Naive thymus-derived CD8-positive, alpha-beta T cell (primary cell): ENCODE measurements at regions not wholly inside any gene's neighbourhood (a gene's known extent, or its start where the extent isn't known, plus 50 kb on each side); places are given as distances from the start of the nearest gene placed in this dataset.

ENCODE experiments used
- ATAC-seq, 2 donors: fragments of 150-1000 bp; cut with Tn5 transposase in 1 of 2; sonication (Bioruptor Pico), chemical (Tn5 transposase) in 1 of 2; 1 replicate in 1 of 2; 2 replicates in 1 of 2; pipeline ENCODE4 v1.10.0; 2021; ENCODE audit warnings: mild to moderate bottlenecking in 2 of 2, moderate library complexity in 2 of 2
- POLR2A ChIA-PET: fragments of 350-600 bp; sonication (Branson Sonifier 250); formaldehyde crosslinking; loops from one replicate; lab custom pipeline; 2021; ENCODE audit warnings: antibody characterized with exemption; lab: Charles Lee
- DNase-seq, 10 donors: peaks; one replicate each; pipeline versions ENCODE4 v3.0.0 to v3.0.0-alpha.2; 2020 to 2022
- H3K27ac Mint-ChIP-seq, 10 donors: one replicate each; pipeline ENCODE4 v1.8.0; 2020 to 2022; ENCODE audit warnings: mild to moderate bottlenecking in 10 of 10, mixed read lengths in 10 of 10, moderate library complexity in 4 of 10, inconsistent platforms in 1 of 10
- H3K27me3 Mint-ChIP-seq, 5 donors: one replicate each; pipeline ENCODE4 v1.8.0; 2021 to 2022; ENCODE audit warnings: mixed read lengths in 5 of 5
- H3K36me3 Mint-ChIP-seq, 3 donors: one replicate each; pipeline ENCODE4 v1.8.0; 2020 to 2022; ENCODE audit warnings: mixed read lengths in 3 of 3, mild to moderate bottlenecking in 2 of 3, inconsistent platforms in 1 of 3
- H3K4me1 Mint-ChIP-seq, 4 donors: one replicate each; pipeline ENCODE4 v1.8.0; 2021 to 2022; ENCODE audit warnings: mixed read lengths in 4 of 4
- H3K4me3 Mint-ChIP-seq, 10 donors: one replicate each; pipeline ENCODE4 v1.8.0; 2020 to 2022; ENCODE audit warnings: mild to moderate bottlenecking in 10 of 10, mixed read lengths in 10 of 10, moderate library complexity in 6 of 10, inconsistent platforms in 1 of 10
- H3K9me3 Mint-ChIP-seq, 9 donors: one replicate each; pipeline ENCODE4 v1.8.0; 2020 to 2022; ENCODE audit warnings: mixed read lengths in 9 of 9, mild to moderate bottlenecking in 3 of 9, inconsistent platforms in 1 of 9, moderate library complexity in 1 of 9

DNA sequence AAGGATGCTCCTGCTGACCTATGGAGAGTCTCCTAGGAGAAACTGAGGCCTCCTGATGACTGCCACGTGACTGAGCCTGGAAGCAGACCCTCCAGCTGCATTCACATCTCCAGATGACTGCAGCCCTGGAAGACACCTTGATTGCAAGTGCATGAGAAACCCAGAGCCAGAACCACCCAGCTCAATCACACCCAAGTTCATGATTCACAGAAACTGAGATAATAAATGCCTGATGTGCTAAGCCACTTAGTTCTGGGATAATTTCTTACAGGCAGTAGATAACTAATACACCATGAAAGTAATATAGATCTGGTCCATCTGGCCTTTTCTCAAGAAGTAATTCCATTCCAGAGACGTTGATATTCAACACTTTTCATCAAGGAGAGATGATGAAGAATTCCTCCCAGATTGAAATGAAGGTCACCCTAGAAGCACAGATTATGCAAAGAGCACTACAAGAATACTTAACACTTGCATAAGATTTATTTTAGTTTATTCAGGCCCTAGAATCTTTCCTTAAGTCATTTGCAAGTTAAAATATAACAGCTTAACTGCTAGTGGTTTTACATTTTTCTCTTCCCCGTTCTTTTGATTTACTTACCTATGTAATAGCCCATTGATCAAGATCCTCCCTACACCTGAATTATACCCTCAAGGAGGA, 208.2 kb upstream of the INHBA start:
- Mint-ChIP-seq H3K36me3 (no peaks in the 10 kb centered on the region), H3K4me1 (peaks cover 0 to 2% (median 0%) of the 10 kb centered on the region in 4 donors), H3K9me3 (no peaks in the 10 kb centered on the region), H3K27ac (no peak overlapping the region), H3K27me3 (peaks cover 2 to 10% (median 3%) of the 10 kb centered on the region in 5 donors), H3K4me3 (no peak overlapping the region)
- POLR2A ChIA-PET, result no interaction called here
- DNase-seq (no peak), ATAC-seq (no peak)

DNA sequence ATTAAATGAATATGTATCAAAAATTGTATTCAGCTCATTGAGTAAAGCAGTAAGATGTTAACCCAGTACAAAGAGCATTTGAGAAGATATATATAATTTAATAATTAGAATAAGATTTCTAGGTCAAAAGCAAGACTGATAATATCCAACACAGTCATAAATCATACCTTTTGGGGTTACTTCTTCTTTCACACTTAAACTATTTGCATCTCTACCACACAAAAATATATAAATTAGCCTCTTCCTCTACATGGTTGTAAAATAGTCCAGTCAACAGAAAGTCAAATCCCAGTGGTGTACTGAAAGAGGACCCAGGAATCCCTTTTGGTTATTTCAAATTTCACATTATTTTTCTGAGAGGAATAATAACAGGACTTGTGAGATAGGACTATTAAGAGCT, 204.6 kb upstream of the INHBA start:
- DNase-seq (no peak), ATAC-seq (no peak)
- Mint-ChIP-seq H3K27ac (no peak overlapping the region), H3K36me3 (no peaks in the 10 kb centered on the region), H3K9me3 (peaks cover 0 to 14% (median 4%) of the 10 kb centered on the region in 9 donors), H3K4me3 (no peak overlapping the region), H3K27me3 (peaks cover 0 to 11% (median 3%) of the 10 kb centered on the region in 5 donors), H3K4me1 (peaks cover 0 to 2% (median 0%) of the 10 kb centered on the region in 4 donors)
- POLR2A ChIA-PET, result no interaction called here

DNA sequence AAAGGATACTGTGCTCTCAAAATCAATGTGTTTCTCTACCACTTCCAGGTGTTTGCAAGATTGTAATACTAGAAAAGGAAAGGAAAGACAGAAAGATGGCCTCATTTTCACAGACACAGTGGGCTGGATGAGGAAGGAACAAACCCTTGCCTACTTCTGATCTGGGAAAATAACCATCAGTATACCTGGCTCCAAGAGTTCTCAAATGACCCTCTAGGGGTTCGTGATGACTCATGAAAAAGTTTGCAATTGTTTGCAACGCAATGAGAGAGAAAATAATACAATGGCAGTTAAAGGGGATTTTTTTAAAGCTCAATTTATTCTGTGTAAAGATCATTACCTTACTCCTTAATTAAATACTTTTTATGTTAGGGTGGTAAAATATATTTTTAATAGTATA, 197.6 kb upstream of the INHBA start:
- ATAC-seq (no peak), DNase-seq (no peak)
- Mint-ChIP-seq H3K27me3 (peaks cover 2 to 33% (median 14%) of the 10 kb centered on the region in 5 donors), H3K36me3 (no peaks in the 10 kb centered on the region), H3K4me1 (no peaks in the 10 kb centered on the region), H3K27ac (no peak overlapping the region), H3K4me3 (no peak overlapping the region), H3K9me3 (peaks cover 0 to 11% (median 7%) of the 10 kb centered on the region in 9 donors)
- POLR2A ChIA-PET, result no interaction called here

DNA sequence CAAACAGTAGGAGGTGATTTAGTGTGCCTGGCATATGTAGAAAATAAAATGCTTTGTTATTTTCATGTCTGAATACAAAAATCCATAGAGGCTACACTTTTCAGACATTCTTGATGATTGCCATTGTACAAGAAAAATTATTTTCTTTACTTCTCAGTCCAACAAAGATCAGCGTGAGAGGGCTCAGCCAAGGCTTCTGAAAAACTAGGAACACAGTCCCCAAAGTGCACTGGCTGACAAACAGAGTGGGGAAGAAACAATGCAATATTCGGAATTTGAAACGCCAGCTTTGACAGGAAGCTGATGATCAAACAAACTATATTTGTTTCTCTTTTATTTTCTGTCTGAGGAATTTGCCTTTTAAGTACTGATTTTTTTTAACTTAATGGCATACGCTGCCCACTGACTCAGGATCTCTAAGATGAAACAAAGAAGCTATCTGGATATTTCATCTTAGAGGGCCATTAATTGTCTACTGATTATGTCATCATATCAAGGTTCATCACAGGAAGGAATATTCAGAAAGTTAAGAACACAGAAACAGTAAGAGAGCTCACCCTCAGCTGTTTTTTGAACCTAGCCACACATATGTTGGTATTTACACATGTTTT, 197.0 kb upstream of the INHBA start:
- Mint-ChIP-seq H3K36me3 (no peaks in the 10 kb centered on the region), H3K4me3 (no peak overlapping the region), H3K9me3 (peaks cover 0 to 11% (median 6%) of the 10 kb centered on the region in 9 donors), H3K4me1 (no peaks in the 10 kb centered on the region), H3K27ac (no peak overlapping the region), H3K27me3 (peaks cover 2 to 33% (median 14%) of the 10 kb centered on the region in 5 donors)
- ATAC-seq (no peak), DNase-seq (no peak)
- POLR2A ChIA-PET, result no interaction called here

DNA sequence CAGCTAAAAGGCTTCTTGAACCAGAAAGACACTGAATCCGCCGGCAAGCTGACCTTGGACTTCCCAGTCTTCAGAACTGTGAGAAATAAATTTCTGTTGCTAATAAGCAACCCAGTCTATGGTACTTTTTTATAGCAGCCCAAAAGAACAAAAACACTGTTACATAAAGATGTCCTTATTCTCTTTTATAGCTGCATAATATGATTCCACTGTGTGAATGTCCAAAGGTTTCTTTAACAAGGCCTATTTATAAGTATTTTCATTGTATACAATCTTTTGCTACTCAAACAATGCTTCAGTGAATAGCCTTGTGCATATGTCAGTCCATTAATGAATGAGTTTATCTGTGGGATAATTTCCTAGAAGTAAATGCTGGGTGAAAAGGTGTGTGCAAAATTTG, 190.8 kb upstream of the INHBA start:
- DNase-seq (no peak), ATAC-seq (no peak)
- Mint-ChIP-seq H3K9me3 (peaks cover 0 to 4% (median 0%) of the 10 kb centered on the region in 9 donors), H3K36me3 (no peaks in the 10 kb centered on the region), H3K4me3 (no peak overlapping the region), H3K27ac (no peak overlapping the region), H3K4me1 (peaks cover 0 to 9% (median 0%) of the 10 kb centered on the region in 4 donors), H3K27me3 (peaks cover 2 to 20% (median 10%) of the 10 kb centered on the region in 5 donors)
- POLR2A ChIA-PET, result no interaction called here

DNA sequence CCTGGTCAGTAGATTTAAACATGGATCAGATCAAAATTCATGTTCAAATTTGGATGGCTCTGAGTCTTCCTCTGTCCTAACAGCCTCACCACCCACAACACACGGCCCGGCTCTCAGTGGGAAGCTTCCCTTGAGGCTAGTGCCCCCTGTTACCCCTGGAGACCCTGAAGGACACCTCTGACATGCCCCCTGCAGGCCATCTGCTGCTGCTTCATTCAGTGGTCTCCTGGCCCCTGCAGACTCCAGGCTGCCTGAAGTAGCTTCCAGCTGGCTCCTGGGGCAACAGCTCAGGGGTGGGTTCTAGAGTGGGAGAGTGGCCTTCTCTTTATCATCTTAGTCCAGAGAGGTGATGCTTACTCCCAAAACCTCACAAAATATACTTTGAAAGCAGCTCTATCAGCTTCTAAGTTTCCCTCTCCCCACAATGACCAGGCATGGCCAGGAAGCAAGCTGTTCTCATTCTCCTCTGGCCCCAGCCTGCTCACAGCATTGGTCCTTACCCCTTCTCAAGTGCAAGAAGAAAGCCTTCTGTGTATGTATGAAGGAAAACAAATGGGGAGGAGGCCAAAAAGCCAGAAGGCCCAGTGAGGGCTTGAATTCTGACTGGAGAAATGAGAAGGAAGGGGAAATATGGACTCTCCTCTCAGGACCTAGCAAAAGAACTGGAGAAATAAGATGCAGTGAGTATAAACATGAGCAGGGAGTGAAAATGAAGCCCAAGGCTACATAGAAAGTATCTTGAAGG, 189.6 kb upstream of the INHBA start:
- Mint-ChIP-seq H3K27ac (no peak overlapping the region), H3K4me1 (peaks cover 0 to 20% (median 0%) of the 10 kb centered on the region in 4 donors), H3K9me3 (no peaks in the 10 kb centered on the region), H3K36me3 (no peaks in the 10 kb centered on the region), H3K4me3 (no peak overlapping the region), H3K27me3 (peaks cover under 1 to 15% (median 6%) of the 10 kb centered on the region in 5 donors)
- POLR2A ChIA-PET, result no interaction called here
- DNase-seq, result no peak
- no peak for ATAC-seq

DNA sequence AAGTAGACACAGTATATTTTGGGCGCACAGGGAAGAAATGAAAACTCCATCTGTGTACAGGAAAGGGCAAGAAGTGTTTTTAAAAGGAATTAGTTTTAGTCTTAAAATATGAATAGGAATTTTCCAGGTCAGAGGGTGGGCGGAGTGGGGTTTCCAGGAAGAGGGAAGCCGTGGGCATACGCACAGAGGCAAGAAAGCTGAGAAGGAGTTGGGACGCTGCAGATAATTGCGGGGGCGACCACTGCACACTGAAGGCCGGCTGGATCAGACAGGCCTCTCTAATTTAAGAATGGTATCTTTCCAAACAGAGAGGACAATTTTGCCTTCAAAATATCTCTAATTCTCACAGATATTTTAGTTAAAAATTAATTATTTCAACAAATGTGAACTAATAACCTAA, 189.1 kb upstream of the INHBA start:
- H3K27me3 Mint-ChIP-seq, result peaks cover 0 to 12% (median 2%) of the 10 kb centered on the region in 5 donors
- peaks cover 0 to 25% (median 0%) of the 10 kb centered on the region in 4 donors for H3K4me1 Mint-ChIP-seq
- POLR2A ChIA-PET, result no interaction called here
- no peak for ATAC-seq
- no peak overlapping the region for H3K27ac Mint-ChIP-seq
- no peaks in the 10 kb centered on the region for H3K36me3 Mint-ChIP-seq
- H3K4me3 Mint-ChIP-seq, result no peak overlapping the region
- H3K9me3 Mint-ChIP-seq, result no peaks in the 10 kb centered on the region
- DNase-seq, result no peak

DNA sequence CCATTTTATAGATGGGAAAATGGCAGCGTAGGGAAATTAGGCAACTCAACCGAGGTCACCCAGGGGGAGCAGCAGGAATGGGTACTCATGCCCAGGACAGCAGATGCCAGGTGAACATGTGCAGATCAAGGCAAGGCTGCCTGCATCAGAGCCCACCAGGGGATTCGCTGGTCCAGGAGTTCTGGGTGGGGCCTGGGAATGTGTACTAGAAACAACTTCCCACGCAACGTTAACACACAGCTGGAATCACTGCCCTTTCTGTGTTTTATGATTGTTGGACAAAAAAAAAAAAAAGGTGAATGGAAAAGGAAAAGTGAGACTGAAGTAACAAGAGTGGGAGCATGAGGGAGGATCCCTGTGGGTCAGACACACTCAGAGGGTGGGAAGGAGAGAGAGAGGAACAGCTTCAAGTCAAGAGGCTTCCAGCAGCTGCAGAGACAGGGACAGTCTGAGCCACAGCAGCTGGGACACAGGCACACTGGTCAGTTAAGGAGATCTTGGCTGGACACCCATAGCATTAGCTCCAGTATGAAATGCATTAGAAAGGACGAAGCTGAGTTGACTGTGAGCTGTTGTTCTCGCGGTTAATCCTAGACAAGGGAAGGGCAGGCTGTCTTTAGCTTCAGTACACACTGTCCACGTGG, 187.9 kb upstream of the INHBA start:
- Mint-ChIP-seq H3K4me1 (peaks cover 0 to 28% (median 0%) of the 10 kb centered on the region in 4 donors), H3K27ac (peak overlapping the region in 1 of 10 donors; percentile 39), H3K4me3 (no peak overlapping the region), H3K36me3 (no peaks in the 10 kb centered on the region), H3K9me3 (no peaks in the 10 kb centered on the region), H3K27me3 (peaks cover 0 to 5% (median 1%) of the 10 kb centered on the region in 5 donors)
- POLR2A ChIA-PET, result no interaction called here
- no peak for DNase-seq
- no peak for ATAC-seq

DNA sequence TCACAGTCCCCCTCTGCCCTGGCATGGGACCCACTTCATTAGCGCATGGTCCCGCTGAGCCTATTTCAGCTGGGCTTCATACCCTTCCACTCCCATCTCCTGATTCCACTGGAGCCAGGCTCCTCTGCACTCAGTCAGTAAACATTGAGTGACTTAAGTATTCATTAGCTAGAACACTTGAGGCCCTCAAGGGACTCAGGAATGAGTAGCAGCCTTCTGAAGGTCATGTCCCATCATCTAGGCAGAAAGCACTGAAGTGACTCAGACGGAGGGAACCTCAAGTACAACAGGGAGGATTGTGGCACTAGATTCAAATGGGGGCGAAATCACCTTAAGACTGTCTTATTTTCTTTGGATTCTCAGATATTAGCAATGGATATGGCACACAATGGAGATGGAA, 186.6 kb upstream of the INHBA start:
- POLR2A ChIA-PET, result no interaction called here
- Mint-ChIP-seq H3K36me3 (no peaks in the 10 kb centered on the region), H3K27me3 (peaks cover 0 to 5% (median 0%) of the 10 kb centered on the region in 5 donors)

DNA sequence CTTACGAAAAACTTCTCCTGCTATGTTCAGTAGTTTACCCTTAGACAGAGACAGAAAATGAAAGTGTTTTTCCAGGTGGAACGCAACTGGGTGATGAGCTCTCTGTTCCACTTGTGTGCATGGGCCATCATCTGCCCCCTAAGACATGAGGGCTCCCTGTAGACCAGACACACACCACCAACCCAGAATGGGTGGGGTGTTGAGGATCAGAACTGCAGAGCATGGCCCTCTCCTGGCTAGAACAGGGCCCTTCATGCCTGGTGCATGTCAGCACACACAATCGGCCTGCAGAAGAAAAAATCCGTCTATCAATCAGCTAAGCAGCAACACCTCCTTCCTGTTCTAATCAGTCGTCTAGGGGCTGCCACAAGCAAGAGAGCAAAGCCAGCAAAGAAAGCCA, 186.2 kb upstream of the INHBA start:
- POLR2A ChIA-PET, result no interaction called here
- H3K4me3 Mint-ChIP-seq, result peak overlapping the region in 1 of 10 donors; percentile 25
- ATAC-seq, result no peak
- peaks cover 0 to 42% (median 0%) of the 10 kb centered on the region in 4 donors for H3K4me1 Mint-ChIP-seq
- no peaks in the 10 kb centered on the region for H3K36me3 Mint-ChIP-seq
- no peak overlapping the region for H3K27ac Mint-ChIP-seq
- H3K27me3 Mint-ChIP-seq, result peaks cover 0 to 5% (median 0%) of the 10 kb centered on the region in 5 donors
- DNase-seq, result no peak
- H3K9me3 Mint-ChIP-seq, result no peaks in the 10 kb centered on the region

More for the DNA sequence above, 186.6 kb upstream of the INHBA start:
- H3K9me3 Mint-ChIP-seq, result no peaks in the 10 kb centered on the region
- no peak for ATAC-seq
- no peak for DNase-seq
- H3K4me1 Mint-ChIP-seq, result peaks cover 0 to 40% (median 0%) of the 10 kb centered on the region in 4 donors
- no peak overlapping the region for H3K27ac Mint-ChIP-seq
- H3K4me3 Mint-ChIP-seq, result no peak overlapping the region

DNA sequence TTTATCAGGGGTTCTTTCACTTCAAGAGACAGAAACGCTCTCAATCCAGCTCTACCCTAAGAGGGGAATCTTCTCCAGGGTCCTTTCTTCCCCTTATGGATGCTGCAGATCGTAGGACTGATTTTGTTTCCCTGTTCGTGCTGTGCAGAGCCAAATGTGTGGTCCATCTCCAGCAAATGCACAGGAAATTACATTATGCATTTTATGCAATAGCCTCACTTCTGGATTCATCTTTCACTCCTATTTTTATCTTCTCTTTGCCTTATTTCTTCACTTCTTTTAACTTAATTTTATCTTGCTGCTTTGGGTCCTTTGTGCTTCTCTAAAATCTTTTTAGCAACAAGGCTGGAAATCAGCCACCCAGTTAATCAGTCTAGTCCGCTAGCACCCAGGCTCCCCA, 184.5 kb upstream of the INHBA start:
- Mint-ChIP-seq H3K27me3 (peaks cover 0 to 5% (median 0%) of the 10 kb centered on the region in 5 donors), H3K27ac (no peak overlapping the region), H3K9me3 (peaks cover 0 to 5% (median 0%) of the 10 kb centered on the region in 9 donors), H3K4me3 (no peak overlapping the region), H3K36me3 (peaks cover 0 to under 1% (median 0%) of the 10 kb centered on the region in 3 donors), H3K4me1 (peaks cover 0 to 53% (median 4%) of the 10 kb centered on the region in 4 donors)
- POLR2A ChIA-PET, result no interaction called here
- DNase-seq, result no peak
- ATAC-seq, result no peak

DNA sequence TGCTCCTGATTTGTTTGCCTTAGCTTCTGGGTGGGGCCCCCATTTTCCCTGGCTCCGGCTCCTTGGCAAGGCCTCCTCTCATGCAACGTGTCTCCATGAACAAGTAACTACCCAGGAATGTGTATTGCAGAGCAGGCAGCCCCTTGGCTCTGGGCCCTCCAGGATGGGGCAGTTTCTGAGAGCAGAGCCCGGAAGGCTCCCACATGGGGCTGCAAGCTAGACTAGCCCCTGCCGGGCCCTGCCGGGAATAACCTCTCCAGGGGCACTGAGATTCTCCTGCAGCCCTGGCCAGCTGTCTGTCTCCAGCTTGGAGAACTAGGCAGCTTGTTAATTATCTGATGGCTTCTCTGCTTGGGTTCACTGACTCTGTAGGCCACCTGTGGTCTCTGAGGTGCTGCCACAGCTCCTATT, 184.0 kb upstream of the INHBA start:
- ATAC-seq, result no peak
- no peak overlapping the region for H3K4me3 Mint-ChIP-seq

More for the DNA sequence above, 184.0 kb upstream of the INHBA start:
- Mint-ChIP-seq H3K36me3 (peaks cover 0 to 5% (median 0%) of the 10 kb centered on the region in 3 donors), H3K9me3 (peaks cover 0 to 6% (median 0%) of the 10 kb centered on the region in 9 donors), H3K27me3 (peaks cover 0 to 5% (median 0%) of the 10 kb centered on the region in 5 donors), H3K4me1 (peaks cover 2 to 58% (median 9%) of the 10 kb centered on the region in 4 donors), H3K27ac (no peak overlapping the region)
- DNase-seq, result no peak
- POLR2A ChIA-PET, result no interaction called here
